IPS DF 6.9 (cell line): ENCODE measurements at regions not wholly inside any gene's neighbourhood (a gene's known extent, or its start where the extent isn't known, plus 50 kb on each side); places are given as distances from the start of the nearest gene placed in this dataset.

Source experiments
- DNase-seq: peaks from one replicate; pipeline ENCODE4 v3.0.0-alpha.2; 2013; ENCODE audit warnings: low read depth, low spot score
- H3K27ac ChIP-seq: one replicate; pipeline ENCODE4 v1.5.1; 2013; ENCODE audit warnings: low read length, control low read depth
- H3K27me3 ChIP-seq: 2 replicates; pipeline ENCODE4 v1.6.1; 2013; ENCODE audit warnings: mild to moderate bottlenecking, low read length; ENCODE audit not compliant: control insufficient read depth, insufficient read depth
- H3K36me3 ChIP-seq: 2 replicates; pipeline ENCODE4 v1.6.1; 2013; ENCODE audit warnings: low read length; ENCODE audit not compliant: control insufficient read depth, insufficient read depth
- H3K4me1 ChIP-seq: 2 replicates; pipeline ENCODE4 v1.6.1; 2013; ENCODE audit warnings: low read length; ENCODE audit not compliant: control insufficient read depth, insufficient read depth
- H3K4me3 ChIP-seq: 2 replicates; pipeline ENCODE4 v1.5.1; 2013; ENCODE audit warnings: mild to moderate bottlenecking, low read length
- H3K9me3 ChIP-seq: 2 replicates; pipeline ENCODE4 v1.6.1; 2013; ENCODE audit warnings: low read length, inconsistent platforms; ENCODE audit not compliant: control insufficient read depth, insufficient read depth
- WGBS: extraction: QIAGEN DNeasy Blood & Tissue Kit; methylation state at CpG from one replicate; pipeline ENCODE4 v1.1.7; 2013; ENCODE audit warnings: mixed read lengths, missing lambda C conversion rate; ENCODE audit not compliant: insufficient read length, insufficient coverage; 5-methylcytosine and 5-hydroxymethylcytosine counted together

DNA sequence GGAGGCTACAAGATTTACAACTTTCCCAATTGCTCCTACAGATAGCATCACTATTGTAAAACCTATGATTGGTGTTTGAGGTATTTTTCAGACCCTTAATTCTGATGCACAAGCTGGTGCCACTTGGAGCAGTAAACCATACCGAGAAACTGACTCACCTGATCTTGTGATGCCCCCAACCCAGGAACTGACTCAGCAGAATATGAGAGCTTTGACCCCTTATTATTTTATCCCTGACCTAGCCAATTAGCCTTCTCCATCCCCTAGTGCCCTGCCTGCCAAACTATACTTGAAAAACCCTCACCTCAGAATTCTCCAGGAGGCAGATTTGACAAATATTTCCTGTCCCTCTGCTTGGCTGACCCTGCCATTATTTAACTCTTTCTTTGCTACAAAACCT, 585.9 kb upstream of the GHITM start:
- Histone ChIP-seq H3K36me3 (no peaks in the 10 kb centered on the region), H3K27ac (no peak overlapping the region), H3K27me3 (no peaks in the 10 kb centered on the region), H3K4me3 (no peak overlapping the region), H3K4me1 (no peaks in the 10 kb centered on the region), H3K9me3 (no peaks in the 10 kb centered on the region)
- WGBS = no CpG with 5 or more reads among the region's 1 CpG
- DNase-seq = no peak

DNA sequence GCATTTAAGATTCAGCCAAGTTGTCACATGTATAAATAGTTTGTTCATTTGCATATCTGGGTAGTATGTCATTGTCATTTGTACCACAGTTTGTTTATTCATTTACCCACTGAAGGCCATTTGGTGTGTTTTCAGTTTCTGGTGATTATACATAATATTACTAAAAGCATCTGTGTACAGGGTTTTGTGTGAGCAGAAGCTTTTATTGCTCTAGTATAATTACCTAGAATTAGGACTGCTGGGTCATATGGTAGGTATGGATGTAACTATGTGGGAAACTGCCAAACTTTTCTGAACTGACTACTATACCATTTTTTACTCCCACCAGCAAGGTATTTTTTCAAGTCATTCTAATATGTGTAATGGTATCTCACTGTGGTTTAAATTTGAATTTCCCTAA, 584.0 kb upstream of the GHITM start:
- Histone ChIP-seq H3K4me1 (no peaks in the 10 kb centered on the region), H3K4me3 (no peak overlapping the region), H3K27ac (no peak overlapping the region), H3K36me3 (no peaks in the 10 kb centered on the region), H3K9me3 (no peaks in the 10 kb centered on the region), H3K27me3 (no peaks in the 10 kb centered on the region)
- DNase-seq = no peak

DNA sequence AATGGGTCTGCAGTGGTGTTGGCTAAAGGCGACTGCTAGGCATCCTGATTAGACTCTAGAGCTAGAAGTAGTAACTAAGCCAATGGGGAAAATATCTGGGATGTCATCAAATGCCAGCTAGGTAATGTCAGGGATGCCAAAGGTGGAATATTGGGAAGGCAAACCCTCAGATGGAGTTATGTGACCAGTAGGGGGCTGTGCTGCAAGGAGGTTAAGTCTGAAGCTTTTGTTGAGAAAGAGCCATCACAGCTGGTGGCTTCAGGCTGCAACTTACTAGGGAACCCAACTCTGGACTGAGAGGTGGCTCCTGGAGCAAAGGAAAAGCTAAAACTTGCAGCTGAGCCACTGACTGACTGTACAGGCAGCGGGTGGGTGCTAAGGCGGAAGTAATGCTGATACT, 576.9 kb upstream of the GHITM start:
- no CpG with 5 or more reads among the region's 3 CpGs for WGBS
- Histone ChIP-seq H3K27ac (no peak overlapping the region), H3K36me3 (no peaks in the 10 kb centered on the region), H3K27me3 (no peaks in the 10 kb centered on the region), H3K4me1 (no peaks in the 10 kb centered on the region), H3K9me3 (no peaks in the 10 kb centered on the region), H3K4me3 (no peak overlapping the region)
- no peak for DNase-seq

DNA sequence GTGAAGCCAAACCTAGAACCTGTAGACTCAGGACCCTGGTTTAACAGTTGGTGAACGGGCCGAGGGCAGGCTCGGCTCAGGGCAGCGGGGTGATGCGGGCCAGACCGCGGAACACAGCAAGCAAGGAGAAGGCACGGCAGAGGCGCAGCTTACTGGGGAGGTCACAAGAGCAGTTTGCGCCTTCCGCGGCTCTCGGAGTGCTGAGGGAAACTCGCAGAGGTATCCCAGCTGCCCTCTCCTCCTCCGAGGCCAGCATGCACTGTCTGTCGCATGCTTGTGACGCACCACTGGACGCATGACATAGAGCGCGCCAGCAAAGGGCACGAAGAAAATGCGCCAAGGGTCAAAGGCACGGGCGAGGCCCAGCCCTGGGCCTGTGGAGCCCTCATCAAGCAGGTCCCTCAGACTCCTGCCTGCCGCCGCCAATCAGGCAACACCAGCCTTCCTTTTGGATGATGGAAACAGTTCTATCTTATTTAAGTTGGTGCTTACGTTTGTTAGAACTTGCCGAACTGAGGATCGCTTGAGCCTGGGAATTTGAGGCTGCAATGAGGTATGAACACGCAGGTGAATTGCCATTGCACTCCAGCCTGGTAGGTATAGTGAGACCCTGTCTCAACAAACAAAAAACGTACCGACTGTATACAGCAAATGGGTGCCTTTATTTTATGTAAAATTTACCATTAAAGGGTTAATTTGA, 574.3 kb upstream of the GHITM start:
- H3K4me3 ChIP-seq = no peak overlapping the region
- H3K27ac ChIP-seq = no peak overlapping the region
- no CpG with 5 or more reads among the region's 32 CpGs for WGBS
- no peaks in the 10 kb centered on the region for H3K36me3 ChIP-seq
- H3K4me1 ChIP-seq = no peaks in the 10 kb centered on the region
- no peak for DNase-seq
- H3K27me3 ChIP-seq = no peaks in the 10 kb centered on the region
- H3K9me3 ChIP-seq = no peaks in the 10 kb centered on the region

DNA sequence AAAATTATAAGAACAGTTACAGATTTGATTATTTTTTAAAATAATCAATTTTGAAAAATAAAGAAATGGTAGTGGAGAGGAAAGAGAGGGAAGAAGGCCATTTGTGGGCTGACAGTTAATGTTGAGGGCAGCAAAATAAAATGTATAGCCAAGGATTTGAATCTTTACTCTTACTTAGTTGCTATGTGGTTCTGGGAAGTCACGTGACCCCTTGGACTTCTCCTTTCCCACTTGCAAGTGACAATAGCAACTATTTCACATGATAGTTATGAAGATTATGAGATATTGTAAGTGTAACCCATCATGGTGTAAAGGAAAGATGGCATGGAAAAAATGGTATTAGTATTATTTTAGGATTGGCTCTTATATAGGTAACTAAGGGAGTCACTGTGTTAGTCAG, 567.3 kb upstream of the GHITM start:
- Histone ChIP-seq H3K4me1 (no peaks in the 10 kb centered on the region), H3K9me3 (no peaks in the 10 kb centered on the region), H3K27me3 (no peaks in the 10 kb centered on the region), H3K4me3 (no peak overlapping the region), H3K36me3 (no peaks in the 10 kb centered on the region), H3K27ac (no peak overlapping the region)
- WGBS = no CpG with 5 or more reads among the region's 1 CpG
- DNase-seq = no peak

DNA sequence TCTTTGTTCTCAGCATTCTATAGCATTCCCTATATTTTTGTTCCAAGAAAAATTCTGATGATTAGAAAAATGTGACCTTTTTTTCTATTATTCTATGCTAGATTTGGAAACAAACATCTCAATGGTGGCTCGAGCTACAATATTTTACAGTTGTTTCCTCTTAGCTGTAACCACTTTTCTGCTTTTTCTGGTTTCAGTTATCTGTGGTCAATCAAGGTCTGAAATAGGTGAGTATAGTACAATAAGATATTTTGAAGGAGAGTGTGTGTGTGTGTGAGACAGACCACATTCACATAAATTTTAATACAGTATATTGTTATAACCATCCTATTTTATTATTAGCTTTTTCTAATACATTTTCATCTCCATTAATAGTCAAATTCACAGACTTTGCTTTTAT, 564.5 kb upstream of the GHITM start:
- H3K27ac ChIP-seq = no peak overlapping the region
- no peak overlapping the region for H3K4me3 ChIP-seq
- DNase-seq = no peak
- no peaks in the 10 kb centered on the region for H3K36me3 ChIP-seq
- no peaks in the 10 kb centered on the region for H3K27me3 ChIP-seq
- WGBS = no CpG with 5 or more reads among the region's 1 CpG
- no peaks in the 10 kb centered on the region for H3K9me3 ChIP-seq
- H3K4me1 ChIP-seq = no peaks in the 10 kb centered on the region

DNA sequence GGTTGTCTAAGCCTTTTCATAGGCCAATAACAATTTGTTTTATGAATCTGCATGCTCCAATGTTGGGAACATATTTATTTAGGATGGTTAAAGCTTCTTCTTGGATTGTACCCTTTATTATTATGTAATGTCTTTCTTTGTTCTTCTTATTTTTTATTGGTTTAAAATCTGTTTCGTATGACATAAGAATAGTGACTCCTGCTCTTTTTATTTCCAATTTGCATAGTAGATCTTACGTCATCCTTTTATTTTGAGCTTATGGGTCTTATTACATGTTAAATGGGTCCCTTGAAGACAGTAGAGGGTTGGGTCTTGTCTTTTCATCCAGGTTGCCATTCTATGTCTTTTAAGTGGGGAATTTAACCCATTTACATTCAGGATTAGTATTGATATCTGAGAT, 561.9 kb upstream of the GHITM start:
- WGBS = no CpG with 5 or more reads among the region's 2 CpGs
- Histone ChIP-seq H3K27me3 (no peaks in the 10 kb centered on the region), H3K36me3 (no peaks in the 10 kb centered on the region), H3K27ac (no peak overlapping the region), H3K9me3 (no peaks in the 10 kb centered on the region), H3K4me3 (no peak overlapping the region), H3K4me1 (peaks cover 2% of the 10 kb centered on the region)
- no peak for DNase-seq

DNA sequence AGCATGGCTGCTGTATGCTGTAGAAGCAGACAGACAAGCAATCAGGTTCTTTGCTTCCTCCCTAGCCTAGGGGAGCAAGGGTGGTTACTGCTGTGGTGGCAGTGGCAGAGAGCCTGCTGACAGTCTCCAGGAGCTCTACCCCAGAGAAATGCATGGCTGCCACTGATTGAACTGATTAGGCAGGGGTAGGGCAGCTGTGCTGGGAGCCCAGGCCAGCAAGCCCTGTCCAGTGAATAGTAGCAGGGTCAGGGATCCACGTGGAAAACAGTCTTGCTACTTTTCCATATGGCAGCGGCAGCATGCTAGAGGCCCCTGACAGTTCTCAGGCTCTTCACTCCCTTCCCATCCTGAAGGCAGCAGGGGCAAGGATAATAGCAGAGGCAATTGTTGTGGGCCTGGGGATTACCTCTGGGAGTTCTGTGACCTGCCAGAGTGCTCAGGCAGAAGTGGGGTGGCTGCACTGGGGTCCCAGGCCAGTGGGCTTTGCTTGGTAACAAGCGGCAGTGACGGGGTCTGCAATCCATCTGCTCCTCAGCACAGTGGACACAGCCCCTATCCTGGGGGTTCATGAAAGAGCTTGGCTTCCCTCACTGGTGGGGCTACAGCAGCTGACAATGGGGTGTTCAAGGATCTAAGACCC, 558.8 kb upstream of the GHITM start:
- no peak overlapping the region for H3K27ac ChIP-seq
- no peaks in the 10 kb centered on the region for H3K36me3 ChIP-seq
- no peaks in the 10 kb centered on the region for H3K27me3 ChIP-seq
- no peaks in the 10 kb centered on the region for H3K9me3 ChIP-seq
- peaks cover 2% of the 10 kb centered on the region for H3K4me1 ChIP-seq
- H3K4me3 ChIP-seq = no peak overlapping the region
- no peak for DNase-seq
- no CpG with 5 or more reads among the region's 4 CpGs for WGBS

DNA sequence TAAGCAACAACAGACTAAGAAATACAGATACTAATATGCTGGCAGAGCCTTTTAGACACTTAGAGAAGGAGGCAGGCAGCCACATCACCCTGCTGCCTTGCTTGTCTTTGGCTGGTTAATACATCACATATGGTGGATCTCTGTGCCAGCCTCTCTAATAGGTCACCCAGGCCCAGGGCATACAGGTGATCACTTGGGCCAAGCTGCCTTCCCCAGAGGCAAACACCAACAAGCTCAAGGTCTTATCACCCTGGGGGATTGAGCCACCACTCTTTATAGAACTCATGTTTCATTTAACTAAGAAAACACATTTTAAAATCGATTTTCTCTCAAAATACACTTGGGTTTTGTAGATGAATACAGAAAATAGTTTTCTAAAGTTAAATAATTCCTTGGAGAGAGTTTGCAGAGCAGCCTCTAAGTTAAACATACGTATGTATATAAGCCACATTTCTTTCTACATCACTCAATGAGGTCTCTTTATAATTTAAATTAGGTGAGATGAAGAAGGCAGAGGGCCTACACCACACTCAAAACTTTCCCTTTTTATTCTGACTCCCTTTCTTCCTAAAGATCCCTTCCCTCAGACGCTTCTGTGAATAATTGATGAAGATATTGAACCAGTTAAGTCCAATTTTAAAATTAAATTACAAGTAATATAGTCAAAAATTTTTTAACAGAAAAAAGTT, 556.8 kb upstream of the GHITM start:
- Histone ChIP-seq H3K9me3 (no peaks in the 10 kb centered on the region), H3K36me3 (no peaks in the 10 kb centered on the region), H3K4me1 (peaks cover 2% of the 10 kb centered on the region), H3K27ac (no peak overlapping the region), H3K27me3 (no peaks in the 10 kb centered on the region), H3K4me3 (no peak overlapping the region)
- DNase-seq = no peak
- WGBS = no CpG with 5 or more reads among the region's 3 CpGs

DNA sequence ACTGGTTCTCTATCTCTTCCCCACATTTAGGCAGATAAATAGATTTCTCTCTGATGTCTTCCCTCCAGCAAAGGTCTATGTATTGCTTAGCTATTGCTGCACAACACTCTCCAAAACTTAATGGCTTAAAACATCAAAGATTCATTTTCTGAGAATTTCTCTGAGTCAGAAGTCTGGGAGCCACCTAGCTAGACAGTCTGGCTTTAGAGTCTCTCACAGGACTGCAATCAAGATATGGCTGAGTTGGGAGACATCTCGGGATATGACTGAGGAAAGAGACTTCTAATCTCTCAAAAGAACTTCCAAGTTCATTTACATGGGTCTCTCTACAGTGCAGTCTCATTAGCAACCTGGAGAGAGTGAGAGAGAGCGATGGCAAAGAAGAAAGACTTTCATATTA, 553.6 kb upstream of the GHITM start:
- DNase-seq = no peak
- WGBS = no CpG with 5 or more reads among the region's 2 CpGs
- no peaks in the 10 kb centered on the region for H3K27me3 ChIP-seq
- peaks cover 2% of the 10 kb centered on the region; the same call in 1 of the 2 replicates for H3K4me1 ChIP-seq
- no peak overlapping the region for H3K4me3 ChIP-seq
- no peak overlapping the region for H3K27ac ChIP-seq
- H3K36me3 ChIP-seq = no peaks in the 10 kb centered on the region
- H3K9me3 ChIP-seq = no peaks in the 10 kb centered on the region
